ENCODE measurements at regions not wholly inside any gene's neighbourhood (a gene's known extent, or its start where the extent isn't known, plus 50 kb on each side); places are given as distances from the start of the nearest gene placed in this dataset.
"Not testable (repeated sequence)": the region's sequence is repeated elsewhere in the genome, so short reads cannot be mapped to it uniquely, and the experiment has no call there.

GRCh38 chrY:7529396-7529795 is 617.8 kb upstream of the AMELY start:
- H2AFZ ChIP-seq (ENCODE audit: low read length): no peak overlapping the region
- H3K9ac ChIP-seq (ENCODE audit: low read depth, low read length, poor library complexity): no peak overlapping the region
- H3K4me2 ChIP-seq (ENCODE audit: insufficient read depth, low read length, poor library complexity, severe bottlenecking): no peak overlapping the region
- H3K27ac ChIP-seq (replicated peaks; ENCODE audit: low read length): no peak overlapping the region
- H3K36me3 ChIP-seq (replicated peaks in 1 of 2; ENCODE audit: control insufficient read depth in 2 of 2, insufficient read depth in 2 of 2, low read length in 2 of 2): no peaks in the 10 kb centered on the region
- no peak overlapping the region for H4K91ac ChIP-seq (ENCODE audit: low read depth, low read length, poor library complexity)
- H3K4me1 ChIP-seq (ENCODE audit: control insufficient read depth in 2 of 2, insufficient read depth in 1 of 2, low read depth in 1 of 2, low read length in 2 of 2): no peaks in the 10 kb centered on the region
- no peak overlapping the region for H3K23ac ChIP-seq (ENCODE audit: low read depth, low read length, poor library complexity)
- no peak for DNase-seq (ENCODE audit: low spot score)
- H2AK5ac ChIP-seq (ENCODE audit: low read depth, low read length): no peak overlapping the region
- H3K4ac ChIP-seq (ENCODE audit: low read length): no peak overlapping the region
- H3K18ac ChIP-seq (ENCODE audit: low read length): no peak overlapping the region
- H2BK15ac ChIP-seq (ENCODE audit: low read length): no peak overlapping the region
- H3K9me3 ChIP-seq (replicated peaks in 1 of 2; ENCODE audit: control insufficient read depth in 2 of 2, insufficient read depth in 1 of 2, low read depth in 1 of 2, low read length in 2 of 2): no peaks in the 10 kb centered on the region
- no peak overlapping the region for H2BK12ac ChIP-seq (ENCODE audit: low read length)
- H3K4me3 ChIP-seq (ENCODE audit: low read length in 2 of 2): no peak overlapping the region
- no peaks in the 10 kb centered on the region for H3K27me3 ChIP-seq (ENCODE audit: control insufficient read depth in 3 of 3, insufficient read depth in 3 of 3, low read depth in 1 of 3, low read length in 3 of 3)
- H3K79me1 ChIP-seq (ENCODE audit: low read depth, low read length): no peaks in the 10 kb centered on the region
- H2BK5ac ChIP-seq (ENCODE audit: low read length): no peak overlapping the region
- H2BK120ac ChIP-seq (ENCODE audit: low read depth, low read length): no peak overlapping the region
- H3K14ac ChIP-seq (ENCODE audit: low read length): no peak overlapping the region
- H4K8ac ChIP-seq (ENCODE audit: low read depth, low read length): no peak overlapping the region
- WGBS, 2 donors (ENCODE audit: extremely low coverage in 2 of 2, insufficient read length in 2 of 2, insufficient replicate concordance in 1 of 2): no CpG with 5 or more reads among the region's 2 CpGs

GRCh38 chrY:7527568-7527967 is 616.0 kb upstream of the AMELY start:
- H3K4me1 ChIP-seq (ENCODE audit: control insufficient read depth in 2 of 2, insufficient read depth in 1 of 2, low read depth in 1 of 2, low read length in 2 of 2); H3K27me3 ChIP-seq (ENCODE audit: control insufficient read depth in 3 of 3, insufficient read depth in 3 of 3, low read depth in 1 of 3, low read length in 3 of 3); H3K4me3 ChIP-seq (ENCODE audit: low read length in 2 of 2); H3K4ac ChIP-seq (ENCODE audit: low read length); H2BK5ac ChIP-seq (ENCODE audit: low read length); H2BK12ac ChIP-seq (ENCODE audit: low read length); H2AK5ac ChIP-seq (ENCODE audit: low read depth, low read length); H3K9me3 ChIP-seq (replicated peaks in 1 of 2; ENCODE audit: control insufficient read depth in 2 of 2, insufficient read depth in 1 of 2, low read depth in 1 of 2, low read length in 2 of 2); DNase-seq (ENCODE audit: low spot score); H3K79me1 ChIP-seq (ENCODE audit: low read depth, low read length); H3K23ac ChIP-seq (ENCODE audit: low read depth, low read length, poor library complexity); H2BK120ac ChIP-seq (ENCODE audit: low read depth, low read length); H3K18ac ChIP-seq (ENCODE audit: low read length); H4K91ac ChIP-seq (ENCODE audit: low read depth, low read length, poor library complexity); H3K36me3 ChIP-seq (replicated peaks in 1 of 2; ENCODE audit: control insufficient read depth in 2 of 2, insufficient read depth in 2 of 2, low read length in 2 of 2); H3K4me2 ChIP-seq (ENCODE audit: insufficient read depth, low read length, poor library complexity, severe bottlenecking); H2AFZ ChIP-seq (ENCODE audit: low read length); H3K9ac ChIP-seq (ENCODE audit: low read depth, low read length, poor library complexity); H2BK15ac ChIP-seq (ENCODE audit: low read length); H4K8ac ChIP-seq (ENCODE audit: low read depth, low read length); H3K14ac ChIP-seq (ENCODE audit: low read length); H3K27ac ChIP-seq (replicated peaks; ENCODE audit: low read length): not testable (repeated sequence)
- WGBS, 2 donors (ENCODE audit: extremely low coverage in 2 of 2, insufficient read length in 2 of 2, insufficient replicate concordance in 1 of 2): no CpG with 5 or more reads among the region's 4 CpGs

GRCh38 chrY:7518387-7518786 is 606.8 kb upstream of the AMELY start:
- Histone ChIP-seq H3K36me3 (replicated peaks in 1 of 2; ENCODE audit: control insufficient read depth in 2 of 2, insufficient read depth in 2 of 2, low read length in 2 of 2) (no peaks in the 10 kb centered on the region), H3K23ac (ENCODE audit: low read depth, low read length, poor library complexity) (no peak overlapping the region), H4K91ac (ENCODE audit: low read depth, low read length, poor library complexity) (no peak overlapping the region), H2BK120ac (ENCODE audit: low read depth, low read length) (no peak overlapping the region), H3K4me3 (ENCODE audit: low read length in 2 of 2) (no peak overlapping the region), H2BK12ac (ENCODE audit: low read length) (no peak overlapping the region), H3K4me2 (ENCODE audit: insufficient read depth, low read length, poor library complexity, severe bottlenecking) (no peak overlapping the region), H3K9ac (ENCODE audit: low read depth, low read length, poor library complexity) (no peak overlapping the region), H3K9me3 (replicated peaks in 1 of 2; ENCODE audit: control insufficient read depth in 2 of 2, insufficient read depth in 1 of 2, low read depth in 1 of 2, low read length in 2 of 2) (no peaks in the 10 kb centered on the region), H3K27me3 (ENCODE audit: control insufficient read depth in 3 of 3, insufficient read depth in 3 of 3, low read depth in 1 of 3, low read length in 3 of 3) (no peaks in the 10 kb centered on the region), H3K4me1 (ENCODE audit: control insufficient read depth in 2 of 2, insufficient read depth in 1 of 2, low read depth in 1 of 2, low read length in 2 of 2) (no peaks in the 10 kb centered on the region), H3K18ac (ENCODE audit: low read length) (no peak overlapping the region), H3K27ac (replicated peaks; ENCODE audit: low read length) (no peak overlapping the region), H2AK5ac (ENCODE audit: low read depth, low read length) (no peak overlapping the region), H2BK15ac (ENCODE audit: low read length) (no peak overlapping the region), H2BK5ac (ENCODE audit: low read length) (no peak overlapping the region), H3K4ac (ENCODE audit: low read length) (no peak overlapping the region), H3K79me1 (ENCODE audit: low read depth, low read length) (no peaks in the 10 kb centered on the region), H3K14ac (ENCODE audit: low read length) (no peak overlapping the region), H2AFZ (ENCODE audit: low read length) (no peak overlapping the region), H4K8ac (ENCODE audit: low read depth, low read length) (no peak overlapping the region)
- WGBS, 2 donors (ENCODE audit: extremely low coverage in 2 of 2, insufficient read length in 2 of 2, insufficient replicate concordance in 1 of 2): no CpG with 5 or more reads among the region's 1 CpG
- DNase-seq (ENCODE audit: low spot score): no peak

- Histone ChIP-seq H3K79me1 (ENCODE audit: low read depth, low read length) (no peaks in the 10 kb centered on the region), H3K9me3 (replicated peaks in 1 of 2; ENCODE audit: control insufficient read depth in 2 of 2, insufficient read depth in 1 of 2, low read depth in 1 of 2, low read length in 2 of 2) (no peaks in the 10 kb centered on the region), H2BK12ac (ENCODE audit: low read length) (no peak overlapping the region), H3K4me3 (ENCODE audit: low read length in 2 of 2) (no peak overlapping the region), H3K36me3 (replicated peaks in 1 of 2; ENCODE audit: control insufficient read depth in 2 of 2, insufficient read depth in 2 of 2, low read length in 2 of 2) (no peaks in the 10 kb centered on the region), H4K8ac (ENCODE audit: low read depth, low read length) (no peak overlapping the region), H2BK120ac (ENCODE audit: low read depth, low read length) (no peak overlapping the region), H3K18ac (ENCODE audit: low read length) (no peak overlapping the region), H3K4ac (ENCODE audit: low read length) (no peak overlapping the region), H2BK5ac (ENCODE audit: low read length) (no peak overlapping the region), H2BK15ac (ENCODE audit: low read length) (no peak overlapping the region), H3K14ac (ENCODE audit: low read length) (no peak overlapping the region), H3K27me3 (ENCODE audit: control insufficient read depth in 3 of 3, insufficient read depth in 3 of 3, low read depth in 1 of 3, low read length in 3 of 3) (no peaks in the 10 kb centered on the region), H3K27ac (replicated peaks; ENCODE audit: low read length) (no peak overlapping the region), H3K9ac (ENCODE audit: low read depth, low read length, poor library complexity) (no peak overlapping the region), H3K4me2 (ENCODE audit: insufficient read depth, low read length, poor library complexity, severe bottlenecking) (no peak overlapping the region), H3K4me1 (ENCODE audit: control insufficient read depth in 2 of 2, insufficient read depth in 1 of 2, low read depth in 1 of 2, low read length in 2 of 2) (no peaks in the 10 kb centered on the region), H2AFZ (ENCODE audit: low read length) (no peak overlapping the region), H4K91ac (ENCODE audit: low read depth, low read length, poor library complexity) (no peak overlapping the region), H2AK5ac (ENCODE audit: low read depth, low read length) (no peak overlapping the region), H3K23ac (ENCODE audit: low read depth, low read length, poor library complexity) (no peak overlapping the region)
- no CpG with 5 or more reads among the region's 3 CpGs for WGBS, 2 donors (ENCODE audit: extremely low coverage in 2 of 2, insufficient read length in 2 of 2, insufficient replicate concordance in 1 of 2)
- no peak for DNase-seq (ENCODE audit: low spot score)
Measured at GRCh38 chrY:7516268-7516667, 604.7 kb upstream of the AMELY start.
